HL-60 (cell line): ENCODE measurements at regions not wholly inside any gene's neighbourhood (a gene's known extent, or its start where the extent isn't known, plus 50 kb on each side); places are given as distances from the start of the nearest gene placed in this dataset.

Experiments
- DNase-seq, 2 experiments: peaks; one replicate each; pipeline ENCODE4 v3.0.0-alpha.2; 2010 to 2020; ENCODE audit warnings: low read depth in 1 of 2, low spot score in 1 of 2
- H3K27ac ChIP-seq: fragments of 250-450 bp; sonication (Bioruptor Pico); replicated peaks from 2 replicates; pipeline ENCODE4 v1.5.1; 2020; ENCODE audit warnings: mild to moderate bottlenecking, moderate library complexity
- H3K27me3 ChIP-seq: fragments of 250-450 bp; sonication (Bioruptor Pico); 2 replicates; pipeline ENCODE4 v1.5.1; 2021; ENCODE audit warnings: mild to moderate bottlenecking, moderate library complexity; ENCODE audit not compliant: insufficient read depth, poor library complexity, severe bottlenecking
- H3K4me3 ChIP-seq: replicated peaks from 2 replicates; pipeline ENCODE4 v1.5.1; 2011; ENCODE audit warnings: mild to moderate bottlenecking, control low read depth, low read length; ENCODE audit not compliant: insufficient read depth
- GABPA ChIP-seq: IDR thresholded peaks from 2 replicates; pipeline ENCODE4 v1.6.1; 2012; ENCODE audit warnings: low read depth
- POLR2AphosphoS5 ChIP-seq: IDR thresholded peaks from 2 replicates; pipeline ENCODE4 v1.6.1; 2012; ENCODE audit warnings: low read depth
- REST ChIP-seq: IDR thresholded peaks from 2 replicates; pipeline ENCODE4 v1.6.1; 2012; ENCODE audit warnings: low read depth; ENCODE audit not compliant: insufficient replicate concordance
- SPI1 ChIP-seq: IDR thresholded peaks from 2 replicates; pipeline ENCODE4 v1.6.1; 2012; ENCODE audit warnings: low read depth, mild to moderate bottlenecking, borderline replicate concordance
- TF ChIP-seq, protein P1 (sequence below): IDR thresholded peaks from one replicate; pipeline ENCODE4 v1.5.1; 2011; ENCODE audit warnings: low read length, control low read depth, inconsistent platforms; ENCODE audit not compliant: insufficient read depth

- Histone ChIP-seq H3K27ac (no peak overlapping the region), H3K27me3 (peaks cover 2% of the 10 kb centered on the region), H3K4me3 (no peak overlapping the region)
- TF ChIP-seq SPI1 (no peak), REST (no peak)
- no peak for DNase-seq
These were observed 144.1 kb upstream of the TNR start for GRCh38 chr1:175887521-175887920.

DNA sequence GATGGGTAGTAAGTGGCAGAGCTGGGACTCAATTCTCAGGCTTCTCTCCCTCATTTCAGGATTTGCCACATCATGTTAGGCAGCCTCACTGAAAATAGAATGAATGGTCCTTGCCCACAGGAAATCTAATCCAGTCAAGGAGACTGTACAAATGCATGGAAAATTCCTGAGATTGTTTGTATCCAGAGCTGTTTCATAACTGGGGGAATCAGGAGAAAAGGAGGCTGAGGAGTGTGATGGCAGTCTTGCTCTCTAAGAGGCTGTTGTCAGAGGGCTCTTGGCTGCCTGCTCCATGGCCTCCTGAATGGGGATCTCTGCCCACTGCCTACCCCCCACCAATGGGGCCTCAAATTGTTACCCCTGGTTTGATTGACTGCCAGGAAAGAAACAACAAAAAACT, 141.9 kb upstream of the TNR start:
- TF ChIP-seq, protein P1, sequence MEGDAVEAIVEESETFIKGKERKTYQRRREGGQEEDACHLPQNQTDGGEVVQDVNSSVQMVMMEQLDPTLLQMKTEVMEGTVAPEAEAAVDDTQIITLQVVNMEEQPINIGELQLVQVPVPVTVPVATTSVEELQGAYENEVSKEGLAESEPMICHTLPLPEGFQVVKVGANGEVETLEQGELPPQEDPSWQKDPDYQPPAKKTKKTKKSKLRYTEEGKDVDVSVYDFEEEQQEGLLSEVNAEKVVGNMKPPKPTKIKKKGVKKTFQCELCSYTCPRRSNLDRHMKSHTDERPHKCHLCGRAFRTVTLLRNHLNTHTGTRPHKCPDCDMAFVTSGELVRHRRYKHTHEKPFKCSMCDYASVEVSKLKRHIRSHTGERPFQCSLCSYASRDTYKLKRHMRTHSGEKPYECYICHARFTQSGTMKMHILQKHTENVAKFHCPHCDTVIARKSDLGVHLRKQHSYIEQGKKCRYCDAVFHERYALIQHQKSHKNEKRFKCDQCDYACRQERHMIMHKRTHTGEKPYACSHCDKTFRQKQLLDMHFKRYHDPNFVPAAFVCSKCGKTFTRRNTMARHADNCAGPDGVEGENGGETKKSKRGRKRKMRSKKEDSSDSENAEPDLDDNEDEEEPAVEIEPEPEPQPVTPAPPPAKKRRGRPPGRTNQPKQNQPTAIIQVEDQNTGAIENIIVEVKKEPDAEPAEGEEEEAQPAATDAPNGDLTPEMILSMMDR = no peak
- TF ChIP-seq REST (no peak), POLR2AphosphoS5 (no peak), SPI1 (no peak), GABPA (no peak)
- no peak overlapping the region for H3K27ac ChIP-seq
- no peak for DNase-seq
- H3K27me3 ChIP-seq = peaks cover 2% of the 10 kb centered on the region
- no peak overlapping the region for H3K4me3 ChIP-seq

GRCh38 chr1:175884369-175884768, 141.0 kb upstream of the TNR start:
- DNase-seq = no peak
- TF ChIP-seq, protein P1 = no peak
- no peak for TF ChIP-seq SPI1
- TF ChIP-seq REST = no peak
- TF ChIP-seq GABPA = no peak
- TF ChIP-seq POLR2AphosphoS5 = no peak

DNA sequence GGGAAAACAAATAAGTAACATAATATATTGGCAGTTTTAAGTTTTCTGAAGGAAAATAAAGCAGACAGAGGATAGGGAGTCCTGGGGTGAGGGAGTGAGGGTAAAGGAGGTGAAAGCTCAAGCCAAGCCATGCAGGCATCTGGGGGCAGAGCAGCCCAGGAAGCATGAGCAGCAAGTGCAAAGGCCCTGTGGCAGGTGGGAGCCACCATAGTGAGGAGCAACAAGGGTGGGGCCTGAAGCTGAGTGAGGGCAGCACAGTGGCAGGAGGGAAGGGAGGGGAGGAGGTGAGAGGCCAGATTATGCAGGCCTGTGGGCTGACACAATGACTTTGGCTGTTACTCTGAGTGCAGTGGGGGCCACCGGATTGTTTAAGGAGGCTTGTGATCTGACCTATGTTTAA, 138.8 kb upstream of the TNR start:
- Histone ChIP-seq H3K4me3 (no peak overlapping the region), H3K27ac (no peak overlapping the region), H3K27me3 (no peaks in the 10 kb centered on the region)
- DNase-seq = no peak
- TF ChIP-seq POLR2AphosphoS5 (no peak), SPI1 (no peak), REST (no peak), GABPA (no peak)
- TF ChIP-seq, protein P1 = no peak

More at GRCh38 chr1:175884369-175884768, 141.0 kb upstream of the TNR start:
- Histone ChIP-seq H3K27me3 (peaks cover 2% of the 10 kb centered on the region), H3K4me3 (no peak overlapping the region), H3K27ac (no peak overlapping the region)
